HCT116 (cell line): ENCODE measurements at regions not wholly inside any gene's neighbourhood (a gene's known extent, or its start where the extent isn't known, plus 50 kb on each side); places are given as distances from the start of the nearest gene placed in this dataset.

Experiments used
- ATF3 ChIP-seq: IDR thresholded peaks from 2 replicates; pipeline ENCODE4 v1.6.1; 2012
- CTCF ChIP-seq, 3 experiments: fragments of 200-600 bp in 1 of 3; sonication (generic) in 1 of 3; IDR thresholded peaks in 2 of 3; conservative IDR thresholded peaks in 1 of 3; 2 replicates each; pipeline ENCODE4 v1.5.1; 2012 to 2017; ENCODE audit warnings: low read depth in 2 of 3, low read length in 2 of 3, antibody characterized with exemption in 1 of 3, borderline replicate concordance in 1 of 3, control low read depth in 1 of 3, mild to moderate bottlenecking in 1 of 3, mixed read lengths in 1 of 3, mixed run types in 1 of 3, moderate library complexity in 1 of 3; ENCODE audit not compliant: insufficient read depth in 1 of 3
- EZH2 ChIP-seq: fragments of 200-600 bp; sonication (generic); IDR thresholded peaks from 2 replicates; pipeline ENCODE4 v1.6.1; 2017; ENCODE audit warnings: antibody characterized with exemption, mixed run types
- EZH2phosphoT487 ChIP-seq: fragments of 200-600 bp; IDR thresholded peaks from 2 replicates; pipeline ENCODE4 v1.6.1; 2018; ENCODE audit warnings: antibody characterized with exemption, borderline replicate concordance
- MAX ChIP-seq: IDR thresholded peaks from 2 replicates; pipeline ENCODE4 v1.6.1; 2012
- POLR2A ChIP-seq: IDR thresholded peaks from 2 replicates; pipeline ENCODE4 v1.7.0; 2011; ENCODE audit warnings: borderline replicate concordance; ENCODE audit not compliant: insufficient read depth, insufficient read length; ENCODE audit errors: extremely low read depth
- POLR2AphosphoS5 ChIP-seq: IDR thresholded peaks from 2 replicates; pipeline ENCODE4 v1.6.1; 2011; ENCODE audit warnings: mild to moderate bottlenecking, low read depth, low read length, moderate library complexity
- SP1 ChIP-seq: IDR thresholded peaks from 2 replicates; pipeline ENCODE4 v1.6.1; 2012; ENCODE audit warnings: low read depth
- YY1 ChIP-seq: IDR thresholded peaks from 2 replicates; pipeline ENCODE4 v1.6.1; 2011; ENCODE audit warnings: low read length, low read depth, moderate library complexity, mild to moderate bottlenecking; ENCODE audit not compliant: insufficient replicate concordance; ENCODE audit errors: extremely low read depth
- ZBTB33 ChIP-seq: IDR thresholded peaks from 2 replicates; pipeline ENCODE4 v1.6.1; 2011; ENCODE audit warnings: mild to moderate bottlenecking, low read length, moderate library complexity; ENCODE audit not compliant: insufficient replicate concordance; ENCODE audit errors: extremely low read depth
- ZNF274 ChIP-seq: fragments of 200-500 bp; sonication (Bioruptor generic); IDR thresholded peaks from 2 replicates; pipeline ENCODE4 v1.6.1; 2014; ENCODE audit warnings: mild to moderate bottlenecking, low read depth, low read length, inconsistent platforms

GRCh38 chr14:87644689-87645088 lies 348.3 kb downstream of the GALC start:
- no peak for TF ChIP-seq ZBTB33
- TF ChIP-seq EZH2, result no peak
- TF ChIP-seq CTCF (IDR thresholded peaks at IDR 0.05 in 2 of 3, conservative IDR thresholded peaks at IDR 0.05 in 1 of 3; ENCODE audit: borderline replicate concordance in 1 of 3, insufficient read depth in 1 of 3, low read depth in 2 of 3, low read length in 2 of 3), result no peak
- no peak for TF ChIP-seq MAX
- no peak for TF ChIP-seq SP1
- no peak for TF ChIP-seq YY1
- no peak for TF ChIP-seq ZNF274
- TF ChIP-seq POLR2A, result no peak
- no peak for TF ChIP-seq EZH2phosphoT487
- TF ChIP-seq ATF3, result no peak
- TF ChIP-seq POLR2AphosphoS5, result no peak
